ENCODE measurements at regions not wholly inside any gene's neighbourhood (a gene's known extent, or its start where the extent isn't known, plus 50 kb on each side); places are given as distances from the start of the nearest gene placed in this dataset.

DNA sequence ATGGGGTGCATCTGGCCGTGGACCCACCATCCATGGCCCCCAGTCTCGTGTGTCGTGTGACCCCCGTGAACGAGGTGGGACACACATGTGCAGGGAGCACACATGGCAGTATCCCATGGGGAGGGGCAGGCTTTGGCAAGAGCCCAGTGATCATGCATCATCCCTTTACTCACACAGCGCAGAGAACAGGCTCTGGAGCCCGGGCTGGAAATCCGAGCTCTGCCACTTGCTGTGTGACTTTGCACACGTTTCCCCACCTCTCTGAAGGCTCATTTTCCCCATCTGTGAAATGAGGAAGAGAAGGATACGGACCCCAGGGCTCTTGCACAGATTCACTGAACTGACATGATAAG is 119.9 kb downstream of the PHETA1 start (continued):
- TF ChIP-seq TCF3 (IDR thresholded peaks at IDR 0.05; ENCODE audit: borderline replicate concordance, insufficient read depth, low read depth, low read length) (no peak), SMARCA5 (IDR thresholded peaks at IDR 0.05) (no peak), SMAD5 (IDR thresholded peaks at IDR 0.05; ENCODE audit: low read depth) (no peak), IKZF1 (conservative IDR thresholded peaks at IDR 0.05) (no peak)
- TF ChIP-seq, protein P1, sequence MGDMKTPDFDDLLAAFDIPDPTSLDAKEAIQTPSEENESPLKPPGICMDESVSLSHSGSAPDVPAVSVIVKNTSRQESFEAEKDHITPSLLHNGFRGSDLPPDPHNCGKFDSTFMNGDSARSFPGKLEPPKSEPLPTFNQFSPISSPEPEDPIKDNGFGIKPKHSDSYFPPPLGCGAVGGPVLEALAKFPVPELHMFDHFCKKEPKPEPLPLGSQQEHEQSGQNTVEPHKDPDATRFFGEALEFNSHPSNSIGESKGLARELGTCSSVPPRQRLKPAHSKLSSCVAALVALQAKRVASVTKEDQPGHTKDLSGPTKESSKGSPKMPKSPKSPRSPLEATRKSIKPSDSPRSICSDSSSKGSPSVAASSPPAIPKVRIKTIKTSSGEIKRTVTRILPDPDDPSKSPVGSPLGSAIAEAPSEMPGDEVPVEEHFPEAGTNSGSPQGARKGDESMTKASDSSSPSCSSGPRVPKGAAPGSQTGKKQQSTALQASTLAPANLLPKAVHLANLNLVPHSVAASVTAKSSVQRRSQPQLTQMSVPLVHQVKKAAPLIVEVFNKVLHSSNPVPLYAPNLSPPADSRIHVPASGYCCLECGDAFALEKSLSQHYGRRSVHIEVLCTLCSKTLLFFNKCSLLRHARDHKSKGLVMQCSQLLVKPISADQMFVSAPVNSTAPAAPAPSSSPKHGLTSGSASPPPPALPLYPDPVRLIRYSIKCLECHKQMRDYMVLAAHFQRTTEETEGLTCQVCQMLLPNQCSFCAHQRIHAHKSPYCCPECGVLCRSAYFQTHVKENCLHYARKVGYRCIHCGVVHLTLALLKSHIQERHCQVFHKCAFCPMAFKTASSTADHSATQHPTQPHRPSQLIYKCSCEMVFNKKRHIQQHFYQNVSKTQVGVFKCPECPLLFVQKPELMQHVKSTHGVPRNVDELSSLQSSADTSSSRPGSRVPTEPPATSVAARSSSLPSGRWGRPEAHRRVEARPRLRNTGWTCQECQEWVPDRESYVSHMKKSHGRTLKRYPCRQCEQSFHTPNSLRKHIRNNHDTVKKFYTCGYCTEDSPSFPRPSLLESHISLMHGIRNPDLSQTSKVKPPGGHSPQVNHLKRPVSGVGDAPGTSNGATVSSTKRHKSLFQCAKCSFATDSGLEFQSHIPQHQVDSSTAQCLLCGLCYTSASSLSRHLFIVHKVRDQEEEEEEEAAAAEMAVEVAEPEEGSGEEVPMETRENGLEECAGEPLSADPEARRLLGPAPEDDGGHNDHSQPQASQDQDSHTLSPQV (IDR thresholded peaks at IDR 0.05), result no peak
- TF ChIP-seq, protein P2, sequence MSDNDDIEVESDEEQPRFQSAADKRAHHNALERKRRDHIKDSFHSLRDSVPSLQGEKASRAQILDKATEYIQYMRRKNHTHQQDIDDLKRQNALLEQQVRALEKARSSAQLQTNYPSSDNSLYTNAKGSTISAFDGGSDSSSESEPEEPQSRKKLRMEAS (IDR thresholded peaks at IDR 0.05; ENCODE audit: low read depth, low read length), result no peak

DNA sequence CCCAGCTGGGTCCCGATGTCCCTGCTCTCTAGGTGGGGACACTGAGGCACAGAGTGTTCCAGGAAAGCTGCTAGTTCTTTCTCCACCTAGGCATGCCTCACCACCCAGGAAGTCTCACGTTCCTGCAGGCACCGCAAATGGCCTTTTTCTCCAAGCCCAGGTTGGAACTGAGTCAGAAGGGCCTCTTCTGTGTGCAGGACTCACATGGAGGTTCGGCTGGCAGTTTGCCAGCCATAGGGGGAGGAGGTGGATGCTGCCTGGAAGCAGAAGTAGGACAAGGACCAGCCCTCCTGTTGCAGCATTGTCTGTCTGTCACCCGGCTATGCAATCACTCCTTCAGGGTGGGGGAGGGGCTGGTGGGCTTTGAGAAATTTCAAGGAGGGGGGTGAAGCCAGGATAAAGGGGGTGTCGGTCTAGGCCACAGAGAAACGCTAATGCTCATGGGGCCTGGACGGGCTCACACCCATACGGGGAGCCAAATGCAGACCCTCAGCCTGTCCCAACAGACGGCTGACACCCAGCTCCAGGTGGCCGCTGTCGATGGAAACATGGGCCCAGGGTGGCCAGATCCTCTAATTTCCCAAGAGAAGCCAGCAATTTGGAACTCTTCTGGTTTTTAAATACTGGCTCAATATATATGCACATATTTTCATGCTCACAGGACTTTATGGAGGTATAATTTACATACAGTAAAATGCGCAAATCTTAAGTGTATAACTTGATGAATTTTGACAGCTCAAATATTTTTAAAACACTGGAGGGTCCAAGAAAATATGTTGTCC is 120.5 kb downstream of the PHETA1 start:
- H3K27ac ChIP-seq (ENCODE audit: control insufficient read depth, insufficient read depth), result no peak overlapping the region
- ChIA-PET SMC1A (ENCODE audit: uncharacterized antibody, unreplicated experiment) (interaction anchor here (0.5 kb wide), 1 partner anchor 156 kb away, joined by 3 read pairs; no protein-coding TSS in a partner anchor), RAD21 (ENCODE audit: unreplicated experiment) (no interaction called here), CTCF (interaction anchor here (0.5 kb wide), 1 partner anchor 14 kb away, joined by 3 read pairs; no protein-coding TSS in a partner anchor), POLR2A (no interaction called here)
- no peak for ATAC-seq
- intact Hi-C loops (cut with micrococcal nuclease; ENCODE audit: unreplicated experiment) (no loop called here), in situ Hi-C loops (cut with MboI) (no loop called here)
- FAIRE-seq, result no peak
- H3K4me1 ChIP-seq (ENCODE audit: control insufficient read depth, insufficient read depth, low read length), result no peaks in the 10 kb centered on the region
- no peak overlapping the region for H3K4me3 ChIP-seq
- no peaks in the 10 kb centered on the region for H4K20me1 ChIP-seq (ENCODE audit: control insufficient read depth, insufficient read depth)
- no peaks in the 10 kb centered on the region; a peak in 2 of 4 replicates for H3K27me3 ChIP-seq (replicated peaks in 1 of 2; ENCODE audit: control insufficient read depth in 2 of 2, insufficient read depth in 2 of 2, low read length in 1 of 2)
- no peaks in the 10 kb centered on the region for H3K79me2 ChIP-seq (ENCODE audit: control insufficient read depth, insufficient read depth, low read length)
- H3K36me3 ChIP-seq (ENCODE audit: control insufficient read depth in 2 of 2, insufficient read depth in 2 of 2, low read length in 1 of 2), result no peaks in the 10 kb centered on the region
- 51% methylated on average over 13 of the region's 13 CpGs for WGBS (ENCODE audit: insufficient coverage, insufficient replicate concordance, low lambda C conversion rate, missing lambda C conversion rate)
- H2AFZ ChIP-seq (ENCODE audit: control insufficient read depth, low read depth, low read length), result no peak overlapping the region
- BruUV-seq (replicated peaks), result no TSS peak
- DNase-seq (ENCODE audit: low read depth, low spot score), result no peak
- H3K9ac ChIP-seq (ENCODE audit: control insufficient read depth, insufficient read depth, low read length), result no peak overlapping the region
- no peaks in the 10 kb centered on the region; the same call in 2 of the 3 replicates for H3K9me3 ChIP-seq (replicated peaks; ENCODE audit: control insufficient read depth, insufficient read depth, low read length)
- no peak overlapping the region for H3K4me2 ChIP-seq (ENCODE audit: control insufficient read depth, insufficient read depth)
- TF ChIP-seq SMC3 (IDR thresholded peaks at IDR 0.05; ENCODE audit: borderline replicate concordance, low read length) (no peak), IRF4 (IDR thresholded peaks at IDR 0.05; ENCODE audit: low read depth, low read length) (no peak)
- TF ChIP-seq, protein P3, sequence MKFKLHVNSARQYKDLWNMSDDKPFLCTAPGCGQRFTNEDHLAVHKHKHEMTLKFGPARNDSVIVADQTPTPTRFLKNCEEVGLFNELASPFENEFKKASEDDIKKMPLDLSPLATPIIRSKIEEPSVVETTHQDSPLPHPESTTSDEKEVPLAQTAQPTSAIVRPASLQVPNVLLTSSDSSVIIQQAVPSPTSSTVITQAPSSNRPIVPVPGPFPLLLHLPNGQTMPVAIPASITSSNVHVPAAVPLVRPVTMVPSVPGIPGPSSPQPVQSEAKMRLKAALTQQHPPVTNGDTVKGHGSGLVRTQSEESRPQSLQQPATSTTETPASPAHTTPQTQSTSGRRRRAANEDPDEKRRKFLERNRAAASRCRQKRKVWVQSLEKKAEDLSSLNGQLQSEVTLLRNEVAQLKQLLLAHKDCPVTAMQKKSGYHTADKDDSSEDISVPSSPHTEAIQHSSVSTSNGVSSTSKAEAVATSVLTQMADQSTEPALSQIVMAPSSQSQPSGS (IDR thresholded peaks at IDR 0.05; ENCODE audit: low read length), result no peak
- TF ChIP-seq, protein P4, sequence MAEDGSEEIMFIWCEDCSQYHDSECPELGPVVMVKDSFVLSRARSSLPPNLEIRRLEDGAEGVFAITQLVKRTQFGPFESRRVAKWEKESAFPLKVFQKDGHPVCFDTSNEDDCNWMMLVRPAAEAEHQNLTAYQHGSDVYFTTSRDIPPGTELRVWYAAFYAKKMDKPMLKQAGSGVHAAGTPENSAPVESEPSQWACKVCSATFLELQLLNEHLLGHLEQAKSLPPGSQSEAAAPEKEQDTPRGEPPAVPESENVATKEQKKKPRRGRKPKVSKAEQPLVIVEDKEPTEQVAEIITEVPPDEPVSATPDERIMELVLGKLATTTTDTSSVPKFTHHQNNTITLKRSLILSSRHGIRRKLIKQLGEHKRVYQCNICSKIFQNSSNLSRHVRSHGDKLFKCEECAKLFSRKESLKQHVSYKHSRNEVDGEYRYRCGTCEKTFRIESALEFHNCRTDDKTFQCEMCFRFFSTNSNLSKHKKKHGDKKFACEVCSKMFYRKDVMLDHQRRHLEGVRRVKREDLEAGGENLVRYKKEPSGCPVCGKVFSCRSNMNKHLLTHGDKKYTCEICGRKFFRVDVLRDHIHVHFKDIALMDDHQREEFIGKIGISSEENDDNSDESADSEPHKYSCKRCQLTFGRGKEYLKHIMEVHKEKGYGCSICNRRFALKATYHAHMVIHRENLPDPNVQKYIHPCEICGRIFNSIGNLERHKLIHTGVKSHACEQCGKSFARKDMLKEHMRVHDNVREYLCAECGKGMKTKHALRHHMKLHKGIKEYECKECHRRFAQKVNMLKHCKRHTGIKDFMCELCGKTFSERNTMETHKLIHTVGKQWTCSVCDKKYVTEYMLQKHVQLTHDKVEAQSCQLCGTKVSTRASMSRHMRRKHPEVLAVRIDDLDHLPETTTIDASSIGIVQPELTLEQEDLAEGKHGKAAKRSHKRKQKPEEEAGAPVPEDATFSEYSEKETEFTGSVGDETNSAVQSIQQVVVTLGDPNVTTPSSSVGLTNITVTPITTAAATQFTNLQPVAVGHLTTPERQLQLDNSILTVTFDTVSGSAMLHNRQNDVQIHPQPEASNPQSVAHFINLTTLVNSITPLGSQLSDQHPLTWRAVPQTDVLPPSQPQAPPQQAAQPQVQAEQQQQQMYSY (CRISPR knock-in tag; IDR thresholded peaks at IDR 0.05), result no peak
- TF ChIP-seq, protein P5, sequence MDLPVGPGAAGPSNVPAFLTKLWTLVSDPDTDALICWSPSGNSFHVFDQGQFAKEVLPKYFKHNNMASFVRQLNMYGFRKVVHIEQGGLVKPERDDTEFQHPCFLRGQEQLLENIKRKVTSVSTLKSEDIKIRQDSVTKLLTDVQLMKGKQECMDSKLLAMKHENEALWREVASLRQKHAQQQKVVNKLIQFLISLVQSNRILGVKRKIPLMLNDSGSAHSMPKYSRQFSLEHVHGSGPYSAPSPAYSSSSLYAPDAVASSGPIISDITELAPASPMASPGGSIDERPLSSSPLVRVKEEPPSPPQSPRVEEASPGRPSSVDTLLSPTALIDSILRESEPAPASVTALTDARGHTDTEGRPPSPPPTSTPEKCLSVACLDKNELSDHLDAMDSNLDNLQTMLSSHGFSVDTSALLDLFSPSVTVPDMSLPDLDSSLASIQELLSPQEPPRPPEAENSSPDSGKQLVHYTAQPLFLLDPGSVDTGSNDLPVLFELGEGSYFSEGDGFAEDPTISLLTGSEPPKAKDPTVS (IDR thresholded peaks at IDR 0.05; ENCODE audit: low read depth, low read length), result no peak
